ENCODE measurements at regions not wholly inside any gene's neighbourhood (a gene's known extent, or its start where the extent isn't known, plus 50 kb on each side); places are given as distances from the start of the nearest gene placed in this dataset.

DNA sequence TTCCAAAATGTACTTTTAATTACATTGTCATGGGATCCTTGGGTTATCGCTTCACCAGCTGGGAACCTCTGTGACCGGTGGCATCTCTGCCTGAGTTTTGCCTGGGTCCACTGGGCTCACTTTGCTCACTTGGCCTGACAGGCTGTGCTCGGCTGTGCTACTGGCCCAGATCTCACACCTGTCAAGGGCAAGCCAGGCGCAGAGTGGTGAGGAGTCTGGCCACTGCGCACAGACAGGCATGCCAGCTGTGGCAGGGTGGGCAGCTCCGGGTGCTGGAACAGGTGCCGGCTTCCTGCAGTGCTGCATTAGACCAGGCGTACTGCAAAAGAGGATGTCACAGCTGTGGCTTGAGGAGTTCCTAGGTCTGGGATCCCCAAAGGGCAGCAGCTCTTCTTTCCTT is 489.8 kb downstream of the TENT5A start:
- H3K4me2 ChIP-seq (ENCODE audit: insufficient read depth in 1 of 2, low read depth in 2 of 2, low read length in 2 of 2), result no peak overlapping the region
- no peak overlapping the region for H2BK15ac ChIP-seq (ENCODE audit: low read length)
- POLR2A ChIA-PET (ENCODE audit: partially characterized antibody), result no interaction called here
- H4K5ac ChIP-seq (ENCODE audit: insufficient read length, low read depth, low read length), result no peak overlapping the region
- no peak overlapping the region for H3K9ac ChIP-seq (replicated peaks in 1 of 4; ENCODE audit: extremely low read depth in 1 of 4, low read depth in 3 of 4, low read length in 3 of 4)
- H4K91ac ChIP-seq (replicated peaks; ENCODE audit: insufficient read length, low read length), result no peak overlapping the region
- no peak overlapping the region for H3K18ac ChIP-seq (ENCODE audit: extremely low read depth, low read length)
- H4K20me1 ChIP-seq (replicated peaks in 1 of 2; ENCODE audit: control insufficient read depth in 1 of 2, insufficient read depth in 2 of 2, low read length in 2 of 2), result no peaks in the 10 kb centered on the region
- CTCF ChIA-PET (ENCODE audit: partially characterized antibody), result interaction anchor here (0.5 to 0.8 kb wide), 3 partner anchors 17 to 199 kb away, joined by 3 read pairs; no protein-coding TSS in a partner anchor
- no peak for TF ChIP-seq TEAD4 (IDR thresholded peaks at IDR 0.05; ENCODE audit: low read depth, low read length)
- TF ChIP-seq RAD21 (IDR thresholded peaks at IDR 0.05 in 1 of 2, conservative IDR thresholded peaks at IDR 0.05 in 1 of 2; ENCODE audit: low read depth in 2 of 2, low read length in 2 of 2), result no peak
- no peak for TF ChIP-seq FOSL1 (IDR thresholded peaks at IDR 0.05; ENCODE audit: insufficient read depth, low read depth, low read length)
- TF ChIP-seq SP1 (IDR thresholded peaks at IDR 0.05; ENCODE audit: low read depth, low read length), result no peak
- no peak for TF ChIP-seq ASH2L (IDR thresholded peaks at IDR 0.05; ENCODE audit: low read length)
- no peak for TF ChIP-seq CBX5 (IDR thresholded peaks at IDR 0.05; ENCODE audit: low read depth, low read length)
- no peak for TF ChIP-seq CBX8 (IDR thresholded peaks at IDR 0.05; ENCODE audit: borderline replicate concordance, low read depth, low read length)
- no peak for TF ChIP-seq CEBPB (IDR thresholded peaks at IDR 0.05; ENCODE audit: low read depth, low read length)
- no peak for TF ChIP-seq RNF2 (IDR thresholded peaks at IDR 0.05; ENCODE audit: borderline replicate concordance, low read depth, low read length, missing control alignments, poor library complexity, severe bottlenecking)
- no peak overlapping the region for H3K14ac ChIP-seq (ENCODE audit: insufficient read length)
- no peak overlapping the region for H3K23ac ChIP-seq (ENCODE audit: insufficient read length)
- H3K4me3 ChIP-seq (ENCODE audit: extremely low read depth in 1 of 4, insufficient read depth in 2 of 4, low read depth in 3 of 4, low read length in 4 of 4), result no peak overlapping the region
- H3K36me3 ChIP-seq (ENCODE audit: control insufficient read depth in 2 of 4, insufficient read depth in 4 of 4, low read length in 3 of 4), result no peaks in the 10 kb centered on the region
- WGBS, 2 experiments (ENCODE audit: extremely low coverage in 1 of 2, insufficient coverage in 1 of 2, insufficient read length in 1 of 2, insufficient replicate concordance in 2 of 2, low coverage in 1 of 2, low lambda C conversion rate in 2 of 2, missing lambda C conversion rate in 1 of 2), result 88% methylated on average over 8 of the region's 8 CpGs; no CpG with 5 or more reads in 1 of the 2 experiments
- H3K56ac ChIP-seq (replicated peaks; ENCODE audit: insufficient read length, low read depth, low read length), result no peak overlapping the region
- no peaks in the 10 kb centered on the region for H3K23me2 ChIP-seq (ENCODE audit: low read depth, low read length)
- H2AK5ac ChIP-seq (ENCODE audit: low read depth, low read length), result no peak overlapping the region
- no peak overlapping the region for H2AFZ ChIP-seq (ENCODE audit: low read length)
- no peak overlapping the region for H3K4ac ChIP-seq (replicated peaks; ENCODE audit: insufficient read length, low read depth, low read length)
- no peak overlapping the region for H2BK12ac ChIP-seq (ENCODE audit: low read depth, low read length)
- H3K27ac ChIP-seq (ENCODE audit: low read depth, low read length), result no peak overlapping the region
- H2BK5ac ChIP-seq (ENCODE audit: low read depth, low read length), result no peak overlapping the region
- H3K9me3 ChIP-seq (ENCODE audit: insufficient read depth in 2 of 2, low read depth in 1 of 2, low read length in 1 of 2), result no peaks in the 10 kb centered on the region; a peak in 1 of 4 replicates
- H2BK20ac ChIP-seq (ENCODE audit: low read length), result no peak overlapping the region
- DNase-seq (ENCODE audit: low read depth in 1 of 2, low spot score in 2 of 2) (no peak), FAIRE-seq (no peak)
- no peak overlapping the region for H2BK120ac ChIP-seq (replicated peaks; ENCODE audit: low read depth, low read length)
- no peaks in the 10 kb centered on the region for H3K27me3 ChIP-seq (replicated peaks in 1 of 4; ENCODE audit: control insufficient read depth in 3 of 4, extremely low read depth in 1 of 4, insufficient read depth in 3 of 4, low read length in 3 of 4)
- no peak overlapping the region for H4K8ac ChIP-seq (ENCODE audit: extremely low read depth, insufficient read depth, low read length)
- H3K79me2 ChIP-seq (ENCODE audit: control insufficient read depth in 1 of 2, insufficient read depth in 2 of 2, low read length in 2 of 2), result no peaks in the 10 kb centered on the region
- H3K79me1 ChIP-seq (ENCODE audit: low read depth, low read length), result no peaks in the 10 kb centered on the region
- H3K4me1 ChIP-seq (replicated peaks in 1 of 4; ENCODE audit: control insufficient read depth in 3 of 4, insufficient read depth in 4 of 4, low read length in 3 of 4), result no peaks in the 10 kb centered on the region

Data from H1 (cell line).